CD4-positive, alpha-beta T cell (primary cell): ENCODE measurements at regions not wholly inside any gene's neighbourhood (a gene's known extent, or its start where the extent isn't known, plus 50 kb on each side); places are given as distances from the start of the nearest gene placed in this dataset.

Source experiments
- ATAC-seq: fragments of 200-7000 bp; cut with Tn5 transposase; one replicate; pipeline ENCODE4 v1.10.0; 2022; ENCODE audit warnings: mild to moderate bottlenecking; ENCODE audit not compliant: poor library complexity
- CTCF ChIA-PET: fragments of 350-600 bp; sonication (Branson Sonifier 250); formaldehyde crosslinking; loops from one replicate; lab custom pipeline; 2021; ENCODE audit warnings: antibody characterized with exemption, inconsistent platforms; lab: Charles Lee
- POLR2A ChIA-PET: fragments of 350-600 bp; sonication (Branson Sonifier 250); formaldehyde crosslinking; loops from one replicate; lab custom pipeline; 2021; ENCODE audit warnings: antibody characterized with exemption, inconsistent platforms; lab: Charles Lee
- DNase-seq, 14 experiments: peaks; one replicate each; pipeline ENCODE4 v3.0.0-alpha.2; 2013 to 2020; ENCODE audit warnings: mixed read lengths in 2 of 14
- H3K27ac ChIP-seq, 2 donors: one replicate each; pipeline versions ENCODE4 v1.5.1 to v1.7.0; 2013; ENCODE audit warnings: low read length in 2 of 2, low read depth in 1 of 2, mild to moderate bottlenecking in 1 of 2
- H3K27me3 ChIP-seq, 2 experiments: 1 replicate in 1 of 2; 2 replicates in 1 of 2; pipeline versions ENCODE4 v1.6.1 to v1.7.0; 2013; ENCODE audit warnings: low read length in 2 of 2, control low read depth in 1 of 2, mild to moderate bottlenecking in 1 of 2, moderate library complexity in 1 of 2; ENCODE audit not compliant: insufficient read depth in 2 of 2, control insufficient read depth in 1 of 2
- H3K36me3 ChIP-seq: one replicate; pipeline ENCODE4 v1.6.1; 2013; ENCODE audit warnings: low read length, control low read depth; ENCODE audit not compliant: insufficient read depth
- H3K4me1 ChIP-seq: one replicate; pipeline ENCODE4 v1.6.1; 2013; ENCODE audit warnings: low read length, control low read depth; ENCODE audit not compliant: insufficient read depth
- H3K4me3 ChIP-seq: one replicate; pipeline ENCODE4 v1.5.1; 2013; ENCODE audit warnings: mild to moderate bottlenecking, low read length, moderate library complexity
- H3K9me3 ChIP-seq, 2 experiments: 1 replicate in 1 of 2; 2 replicates in 1 of 2; pipeline versions ENCODE4 v1.6.1 to v1.7.0; 2013; ENCODE audit warnings: low read length in 2 of 2, mild to moderate bottlenecking in 2 of 2, control low read depth in 1 of 2, moderate library complexity in 1 of 2; ENCODE audit not compliant: control insufficient read depth in 1 of 2, insufficient read depth in 1 of 2
- H3K27ac Mint-ChIP-seq: one replicate; pipeline ENCODE4 v1.8.0; 2020; ENCODE audit warnings: mixed read lengths
- H3K27me3 Mint-ChIP-seq: one replicate; pipeline ENCODE4 v1.8.0; 2021; ENCODE audit warnings: mixed read lengths
- H3K36me3 Mint-ChIP-seq: one replicate; pipeline ENCODE4 v1.8.0; 2021; ENCODE audit warnings: low read depth, mixed read lengths
- H3K4me1 Mint-ChIP-seq: one replicate; pipeline ENCODE4 v1.8.0; 2021; ENCODE audit warnings: low read depth, mixed read lengths
- H3K4me3 Mint-ChIP-seq: one replicate; pipeline ENCODE4 v1.8.0; 2020; ENCODE audit warnings: mild to moderate bottlenecking, mixed read lengths
- H3K9me3 Mint-ChIP-seq: one replicate; pipeline ENCODE4 v1.8.0; 2020; ENCODE audit warnings: mixed read lengths
- CTCF ChIP-seq: fragments of 200-600 bp; IDR thresholded peaks from one replicate; pipeline ENCODE4 v1.8.0; 2022; ENCODE audit warnings: antibody characterized with exemption, mild to moderate bottlenecking
- intact Hi-C, 2 experiments: fragments of 100-400 bp; cut with DNase I in 1 of 2; cut with micrococcal nuclease in 1 of 2; formaldehyde crosslinking; loops; one replicate each; pipeline versions ENCODE4 v1.15.1 to v1.9.0; 2023 to 2025; cut with DNase I, micrococcal nuclease

DNA sequence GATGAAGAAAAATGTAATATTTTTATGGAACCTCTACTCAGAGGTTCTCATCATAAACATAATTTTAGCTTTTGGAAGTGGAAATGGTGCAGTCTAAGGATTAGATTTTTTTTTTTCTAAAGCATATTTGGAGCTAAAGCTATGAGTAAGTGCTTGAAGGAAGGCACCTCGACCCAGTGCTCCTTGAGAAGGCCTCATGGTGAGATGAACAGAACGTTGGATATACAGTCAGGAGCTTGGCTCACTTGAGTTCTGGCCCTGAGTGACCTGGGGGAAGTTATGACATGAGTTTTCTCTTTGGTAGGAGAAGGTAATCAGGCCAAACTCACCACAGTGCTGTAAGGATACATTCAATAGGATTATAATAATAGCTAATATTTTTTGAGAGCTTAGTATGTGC is 163.3 kb downstream of the JCAD start:
- Mint-ChIP-seq H3K27ac (no peak overlapping the region), H3K4me1 (no peaks in the 10 kb centered on the region), H3K27me3 (peaks cover 12% of the 10 kb centered on the region), H3K4me3 (no peak overlapping the region), H3K9me3 (peaks cover 6% of the 10 kb centered on the region), H3K36me3 (no peaks in the 10 kb centered on the region)
- ChIA-PET POLR2A (no interaction called here), CTCF (interaction anchor here (0.8 kb wide), 1 partner anchor 22 kb away, joined by 3 read pairs; no protein-coding TSS in a partner anchor)
- TF ChIP-seq CTCF = no peak
- no peak overlapping the region for H3K27ac ChIP-seq
- ATAC-seq (no peak), DNase-seq (no peak)
- H3K27me3 ChIP-seq = peaks cover 0 to 3% of the 10 kb centered on the region in 2 experiments
- no peaks in the 10 kb centered on the region for H3K9me3 ChIP-seq
- no peaks in the 10 kb centered on the region for H3K4me1 ChIP-seq
- no peaks in the 10 kb centered on the region for H3K36me3 ChIP-seq
- intact Hi-C loops = no loop called here
- no peak overlapping the region for H3K4me3 ChIP-seq

DNA sequence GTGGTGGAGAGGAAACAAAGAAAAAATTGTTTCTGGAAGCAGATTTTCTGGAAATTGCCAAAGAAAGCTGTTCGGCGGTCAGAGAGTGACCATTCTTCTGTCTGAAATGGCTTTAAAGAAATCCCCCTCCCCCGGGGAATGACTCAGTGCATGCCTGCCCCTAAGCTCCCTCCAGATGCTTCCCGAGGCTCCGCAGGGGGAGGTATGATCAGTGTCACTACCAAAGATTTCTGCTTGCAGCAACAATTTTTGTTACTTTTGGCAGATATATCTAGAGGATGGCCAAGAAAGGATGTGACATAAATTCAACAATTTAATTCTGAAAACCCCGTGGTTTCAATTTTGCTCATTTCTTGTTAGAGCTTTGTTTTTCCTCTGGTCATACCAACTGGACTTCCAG is 163.9 kb downstream of the JCAD start:
- intact Hi-C loops = no loop called here
- POLR2A ChIA-PET = no interaction called here
- Histone ChIP-seq H3K27ac (no peak overlapping the region), H3K27me3 (peaks cover 0 to 3% of the 10 kb centered on the region in 2 experiments), H3K36me3 (no peaks in the 10 kb centered on the region), H3K9me3 (no peaks in the 10 kb centered on the region), H3K4me1 (no peaks in the 10 kb centered on the region), H3K4me3 (no peak overlapping the region)
- peaks cover 6% of the 10 kb centered on the region for H3K9me3 Mint-ChIP-seq
- H3K36me3 Mint-ChIP-seq = no peaks in the 10 kb centered on the region
- H3K27ac Mint-ChIP-seq = no peak overlapping the region
- peaks cover 10% of the 10 kb centered on the region for H3K27me3 Mint-ChIP-seq
- H3K4me1 Mint-ChIP-seq = no peaks in the 10 kb centered on the region
- no peak overlapping the region for H3K4me3 Mint-ChIP-seq
- ATAC-seq = no peak
- CTCF ChIA-PET = no interaction called here
- no peak for TF ChIP-seq CTCF
- no peak for DNase-seq

- Histone ChIP-seq H3K36me3 (no peaks in the 10 kb centered on the region), H3K4me3 (no peak overlapping the region), H3K27me3 (no peaks in the 10 kb centered on the region), H3K4me1 (no peaks in the 10 kb centered on the region), H3K9me3 (no peaks in the 10 kb centered on the region), H3K27ac (no peak overlapping the region)
- H3K4me1 Mint-ChIP-seq = no peaks in the 10 kb centered on the region
- POLR2A ChIA-PET = no interaction called here
- no peak for DNase-seq
- no peak for ATAC-seq
- TF ChIP-seq CTCF = no peak
- intact Hi-C loops = no loop called here
- H3K27ac Mint-ChIP-seq = no peak overlapping the region
- H3K36me3 Mint-ChIP-seq = no peaks in the 10 kb centered on the region
- CTCF ChIA-PET = no interaction called here
- peaks cover 8% of the 10 kb centered on the region for H3K27me3 Mint-ChIP-seq
- no peak overlapping the region for H3K4me3 Mint-ChIP-seq
- H3K9me3 Mint-ChIP-seq = no peaks in the 10 kb centered on the region
These were observed 171.1 kb downstream of the JCAD start for GRCh38 chr10:29888321-29888720.
